AG04449 (cell line): ENCODE measurements at regions not wholly inside any gene's neighbourhood (a gene's known extent, or its start where the extent isn't known, plus 50 kb on each side); places are given as distances from the start of the nearest gene placed in this dataset.
"Not testable (repeated sequence)": the region's sequence is repeated elsewhere in the genome, so short reads cannot be mapped to it uniquely, and the experiment has no call there.

Experiments used
- CTCF ChIA-PET: fragments of 350-600 bp; formaldehyde crosslinking; extraction: SDS; loops from one replicate; lab custom pipeline; 2021; ENCODE audit warnings: antibody characterized with exemption; lab: Yijun Ruan, JAX
- POLR2A ChIA-PET: fragments of 400-600, 350-600 bp; formaldehyde crosslinking; extraction: SDS; loops from one replicate; lab custom pipeline; 2020; ENCODE audit warnings: antibody characterized with exemption, inconsistent platforms; lab: Yijun Ruan, JAX
- DNase-seq: peaks from one replicate; pipeline ENCODE4 v3.0.0-alpha.2; 2010; ENCODE audit warnings: low read depth, low spot score
- H3K4me3 ChIP-seq: 2 replicates; pipeline ENCODE4 v1.5.1; 2011; ENCODE audit warnings: low read depth, mild to moderate bottlenecking, control low read depth, low read length
- CTCF ChIP-seq: IDR thresholded peaks from one replicate; pipeline ENCODE4 v1.5.1; 2011; ENCODE audit warnings: mild to moderate bottlenecking, moderate library complexity, low read length, control low read depth, inconsistent platforms; ENCODE audit not compliant: insufficient read depth; ENCODE audit errors: missing control alignments

GRCh38 chr3:198147213-198147612 is 187.2 kb downstream of the LMLN start:
- DNase-seq, POLR2A ChIA-PET, H3K4me3 ChIP-seq, CTCF ChIA-PET: not testable (repeated sequence)

- H3K4me3 ChIP-seq, DNase-seq, POLR2A ChIA-PET, CTCF ChIA-PET: not testable (repeated sequence)
Measured at GRCh38 chr3:198147993-198148392, 188.0 kb downstream of the LMLN start.

- H3K4me3 ChIP-seq, POLR2A ChIA-PET, DNase-seq, CTCF ChIA-PET: not testable (repeated sequence)
Measured at GRCh38 chr3:198149904-198150303, 189.9 kb downstream of the LMLN start.

- H3K4me3 ChIP-seq, POLR2A ChIA-PET, DNase-seq, CTCF ChIA-PET: not testable (repeated sequence)
Measured at GRCh38 chr3:198151867-198152266, 191.8 kb downstream of the LMLN start.

- DNase-seq, POLR2A ChIA-PET, H3K4me3 ChIP-seq, CTCF ChIA-PET: not testable (repeated sequence)
Measured at GRCh38 chr3:198155771-198156170, 195.8 kb downstream of the LMLN start.

- POLR2A ChIA-PET, DNase-seq, H3K4me3 ChIP-seq, CTCF ChIA-PET: not testable (repeated sequence)
Measured at GRCh38 chr3:198157231-198157868, 197.3 kb downstream of the LMLN start.

GRCh38 chr3:198158007-198158406 is 198.0 kb downstream of the LMLN start:
- H3K4me3 ChIP-seq, POLR2A ChIA-PET, CTCF ChIA-PET, DNase-seq: not testable (repeated sequence)

- TF ChIP-seq CTCF: peak; percentile 23
- POLR2A ChIA-PET, DNase-seq, H3K4me3 ChIP-seq, CTCF ChIA-PET: not testable (repeated sequence)
Measured at GRCh38 chr3:198167339-198168039, 207.5 kb downstream of the LMLN start.

- POLR2A ChIA-PET, H3K4me3 ChIP-seq, CTCF ChIA-PET, DNase-seq: not testable (repeated sequence)
Measured at GRCh38 chr3:198170781-198171180, 210.8 kb downstream of the LMLN start.

- CTCF ChIA-PET, H3K4me3 ChIP-seq: not testable (repeated sequence)
Measured at GRCh38 chr3:198173080-198173479, 213.1 kb downstream of the LMLN start.

GRCh38 chr3:198173929-198174574 is 214.0 kb downstream of the LMLN start:
- POLR2A ChIA-PET, DNase-seq, CTCF ChIA-PET: not testable (repeated sequence)

More at GRCh38 chr3:198173080-198173479, 213.1 kb downstream of the LMLN start:
- DNase-seq, POLR2A ChIA-PET: not testable (repeated sequence)

More at GRCh38 chr3:198173929-198174574, 214.0 kb downstream of the LMLN start:
- not testable (repeated sequence) for H3K4me3 ChIP-seq
